Endothelial cell of umbilical vein (primary cell): ENCODE measurements at regions not wholly inside any gene's neighbourhood (a gene's known extent, or its start where the extent isn't known, plus 50 kb on each side); places are given as distances from the start of the nearest gene placed in this dataset.

Experiments
- BruUV-seq: library from RNA; stranded (reverse); fragments of 400-500 nt; replicated peaks from 2 replicates; lab custom pipeline; 2021; lab: Mats Ljungman, UMichigan
- CTCF ChIA-PET: fragments of 300-600, 350-600 bp; sonication (Branson Sonifier 250); formaldehyde crosslinking; loops from one replicate; lab custom pipeline; 2021; ENCODE audit warnings: antibody characterized with exemption, inconsistent platforms; lab: Charles Lee
- POLR2A ChIA-PET: fragments of 300-600, 350-600 bp; sonication (Branson Sonifier 250); formaldehyde crosslinking; loops from one replicate; lab custom pipeline; 2021; ENCODE audit warnings: antibody characterized with exemption, inconsistent platforms; lab: Charles Lee
- DNase-seq: peaks from one replicate; pipeline ENCODE4 v3.0.0-alpha.2; 2011; ENCODE audit warnings: low read depth, low spot score
- FAIRE-seq: peaks from 2 replicates; lab custom pipeline; 2011; peaks lifted over from hg19 to GRCh38; lab: Jason Lieb, UNC
- H2AFZ ChIP-seq: 2 replicates; pipeline ENCODE4 v1.6.0; 2012; ENCODE audit warnings: low read depth, low read length, control low read depth, inconsistent platforms
- H3K27ac ChIP-seq: 2 replicates; pipeline ENCODE4 v1.5.1; 2011; ENCODE audit warnings: low read depth, mild to moderate bottlenecking, control low read depth, low read length, moderate library complexity; ENCODE audit not compliant: insufficient read depth
- H3K27me3 ChIP-seq, 2 experiments: 2 replicates each; pipeline versions ENCODE4 v1.6.0 to v1.6.1; 2011; ENCODE audit warnings: low read length in 2 of 2, mixed read lengths in 1 of 2; ENCODE audit not compliant: control insufficient read depth in 2 of 2, insufficient read depth in 2 of 2
- H3K36me3 ChIP-seq, 2 experiments: 2 replicates in 1 of 2; 3 replicates in 1 of 2; pipeline ENCODE4 v1.5.1; 2011; ENCODE audit warnings: low read length in 2 of 2, mild to moderate bottlenecking in 1 of 2, moderate library complexity in 1 of 2; ENCODE audit not compliant: control insufficient read depth in 2 of 2, insufficient read depth in 2 of 2; ENCODE audit errors: extremely low read depth in 1 of 2
- H3K4me1 ChIP-seq: 3 replicates; pipeline ENCODE4 v1.5.1; 2011; ENCODE audit warnings: mild to moderate bottlenecking, low read length; ENCODE audit not compliant: control insufficient read depth, insufficient read depth; ENCODE audit errors: extremely low read depth
- H3K4me2 ChIP-seq: 2 replicates; pipeline ENCODE4 v1.6.1; 2011; ENCODE audit warnings: low read length, control low read depth, mixed read lengths; ENCODE audit not compliant: insufficient read depth
- H3K4me3 ChIP-seq, 3 experiments: fragments of 200-600 bp in 1 of 3; sonication (generic), shearing (Covaris generic) in 1 of 3; replicated peaks in 1 of 3; 2 replicates each; pipeline ENCODE4 v1.5.1; 2011 to 2016; ENCODE audit warnings: control low read depth in 3 of 3, low read length in 3 of 3, mild to moderate bottlenecking in 2 of 3, inconsistent platforms in 1 of 3, low read depth in 1 of 3, moderate library complexity in 1 of 3; ENCODE audit not compliant: insufficient read depth in 1 of 3
- H3K79me2 ChIP-seq: 2 replicates; pipeline ENCODE4 v1.6.0; 2012; ENCODE audit warnings: low read length, inconsistent platforms; ENCODE audit not compliant: control insufficient read depth, insufficient read depth
- H3K9ac ChIP-seq: replicated peaks from 2 replicates; pipeline ENCODE3; 2011; ENCODE audit warnings: low read length, control low read depth; ENCODE audit not compliant: insufficient read depth; ENCODE audit errors: extremely low read depth
- H3K9me1 ChIP-seq: replicated peaks from 3 replicates; pipeline ENCODE4 v1.6.0; 2011; ENCODE audit warnings: mild to moderate bottlenecking, low read length; ENCODE audit not compliant: control insufficient read depth, insufficient read depth; ENCODE audit errors: extremely low read depth
- H3K9me3 ChIP-seq: replicated peaks from 2 replicates; pipeline ENCODE4 v1.5.1; 2012; ENCODE audit warnings: low read length, inconsistent platforms; ENCODE audit not compliant: control insufficient read depth, insufficient read depth
- H4K20me1 ChIP-seq: replicated peaks from 2 replicates; pipeline ENCODE3; 2011; ENCODE audit warnings: mild to moderate bottlenecking, low read length; ENCODE audit not compliant: control insufficient read depth, insufficient read depth; ENCODE audit errors: extremely low read depth
- CTCF ChIP-seq, 2 donors: IDR thresholded peaks; 1 replicate in 1 of 2; 2 replicates in 1 of 2; pipeline ENCODE4 v1.5.1; 2011; ENCODE audit warnings: low read length in 2 of 2, mild to moderate bottlenecking in 2 of 2, moderate library complexity in 2 of 2, control low read depth in 1 of 2, inconsistent platforms in 1 of 2, low read depth in 1 of 2; ENCODE audit not compliant: insufficient read depth in 1 of 2; ENCODE audit errors: extremely low read depth in 1 of 2
- EZH2 ChIP-seq: IDR thresholded peaks from 2 replicates; pipeline ENCODE4 v1.6.1; 2012; ENCODE audit warnings: borderline replicate concordance, low read depth, mild to moderate bottlenecking, moderate library complexity, low read length, inconsistent platforms; ENCODE audit not compliant: severe bottlenecking
- FOS ChIP-seq: IDR thresholded peaks from 2 replicates; pipeline ENCODE4 v1.6.1; 2011; ENCODE audit warnings: mild to moderate bottlenecking, low read length, moderate library complexity, borderline replicate concordance; ENCODE audit not compliant: insufficient read depth
- GATA2 ChIP-seq: IDR thresholded peaks from 2 replicates; pipeline ENCODE4 v1.7.0; 2011; ENCODE audit warnings: low read depth, mild to moderate bottlenecking, moderate library complexity, mixed read lengths, low read length; ENCODE audit not compliant: insufficient read length, insufficient read depth
- JUN ChIP-seq: IDR thresholded peaks from 2 replicates; pipeline ENCODE4 v1.6.1; 2011; ENCODE audit warnings: borderline replicate concordance, low read depth; ENCODE audit not compliant: insufficient read length, insufficient read depth
- MAX ChIP-seq: IDR thresholded peaks from 2 replicates; pipeline ENCODE4 v1.6.1; 2011; ENCODE audit not compliant: insufficient read depth, insufficient read length
- MYC ChIP-seq: IDR thresholded peaks from one replicate; pipeline ENCODE4 v1.6.1; 2011; ENCODE audit warnings: mild to moderate bottlenecking, low read depth, low read length
- POLR2A ChIP-seq: IDR thresholded peaks from 2 replicates; pipeline ENCODE4 v1.6.1; 2012; ENCODE audit warnings: low read depth, mild to moderate bottlenecking, control low read depth, low read length
- POLR2AphosphoS5 ChIP-seq: IDR thresholded peaks from 2 replicates; pipeline ENCODE4 v1.6.1; 2012; ENCODE audit warnings: low read depth, mild to moderate bottlenecking, control low read depth, low read length, moderate library complexity; ENCODE audit not compliant: insufficient read depth
- dilution Hi-C: fragments of 300-500 bp; cut with MboI; formaldehyde crosslinking; loops from one replicate; pipeline ENCODE4 v1.15.0; 2019; ENCODE audit warnings: low sequenced_read_pairs; ENCODE audit not compliant: extremely low pct_ligation_motif_present
- intact Hi-C: fragments of 100-400 bp; cut with micrococcal nuclease; formaldehyde crosslinking; loops from one replicate; pipeline ENCODE4 v1.10.0; 2022

- no peaks in the 10 kb centered on the region for H3K27me3 ChIP-seq
- H3K4me3 ChIP-seq, result no peak overlapping the region
- H3K36me3 ChIP-seq, result no peaks in the 10 kb centered on the region
- H2AFZ ChIP-seq, result no peak overlapping the region
- no peak overlapping the region for H3K9ac ChIP-seq
- CTCF ChIA-PET, result no interaction called here
- POLR2A ChIA-PET, result no interaction called here
- DNase-seq (no peak), FAIRE-seq (no peak)
- dilution Hi-C loops, result no loop called here
- no peak overlapping the region for H3K4me2 ChIP-seq
- H4K20me1 ChIP-seq, result no peaks in the 10 kb centered on the region
- H3K79me2 ChIP-seq, result no peaks in the 10 kb centered on the region
- TF ChIP-seq FOS (no peak), MYC (no peak), POLR2AphosphoS5 (no peak), EZH2 (no peak), GATA2 (no peak)
- no peaks in the 10 kb centered on the region for H3K9me1 ChIP-seq
- intact Hi-C loops, result no loop called here
- H3K27ac ChIP-seq, result no peak overlapping the region
- H3K9me3 ChIP-seq, result no peaks in the 10 kb centered on the region
- BruUV-seq, result no TSS peak
- no peaks in the 10 kb centered on the region for H3K4me1 ChIP-seq
These were observed 259.8 kb downstream of the FBXO8 start for GRCh38 chr4:174023641-174024040.

- no peaks in the 10 kb centered on the region for H4K20me1 ChIP-seq
- intact Hi-C loops (no loop called here), dilution Hi-C loops (no loop called here)
- TF ChIP-seq CTCF (IDR thresholded peaks at IDR 0.05; ENCODE audit: extremely low read depth in 1 of 2, insufficient read depth in 1 of 2, low read depth in 1 of 2, low read length in 2 of 2) (no peak), EZH2 (no peak), MAX (no peak), POLR2AphosphoS5 (no peak), POLR2A (no peak), JUN (no peak), GATA2 (no peak), FOS (no peak), MYC (no peak)
- H3K27ac ChIP-seq, result no peak overlapping the region
- H3K9me3 ChIP-seq, result no peaks in the 10 kb centered on the region
- BruUV-seq, result no TSS peak
- H2AFZ ChIP-seq, result no peak overlapping the region
- no peaks in the 10 kb centered on the region for H3K79me2 ChIP-seq
- H3K4me1 ChIP-seq, result no peaks in the 10 kb centered on the region
- no peak overlapping the region for H3K4me3 ChIP-seq
- H3K9ac ChIP-seq, result no peak overlapping the region
- ChIA-PET POLR2A (no interaction called here), CTCF (no interaction called here)
- H3K27me3 ChIP-seq, result no peaks in the 10 kb centered on the region
- H3K9me1 ChIP-seq, result no peaks in the 10 kb centered on the region
- no peak for FAIRE-seq
- no peaks in the 10 kb centered on the region for H3K36me3 ChIP-seq
- no peak overlapping the region for H3K4me2 ChIP-seq
- no peak for DNase-seq
These were observed 265.2 kb downstream of the FBXO8 start for GRCh38 chr4:174018236-174018635.
